ENCODE measurements at regions not wholly inside any gene's neighbourhood (a gene's known extent, or its start where the extent isn't known, plus 50 kb on each side); places are given as distances from the start of the nearest gene placed in this dataset.
"Not testable (repeated sequence)": the region's sequence is repeated elsewhere in the genome, so short reads cannot be mapped to it uniquely, and the experiment has no call there.

GRCh38 chr7:55743454-55743717 is 119.2 kb downstream of the SEPTIN14 start:
- H3K27me3 ChIP-seq; H3K27ac ChIP-seq; H3K9me3 ChIP-seq; DNase-seq (ENCODE audit: low spot score in 2 of 2); H3K4me3 ChIP-seq; intact Hi-C loops (cut with DNase I; ENCODE audit: low total_unique reads); H3K36me3 ChIP-seq; H3K4me1 ChIP-seq: not testable (repeated sequence)

GRCh38 chr7:55742651-55743453 is 119.7 kb downstream of the SEPTIN14 start:
- H3K4me3 ChIP-seq; DNase-seq (ENCODE audit: low spot score in 2 of 2); H3K36me3 ChIP-seq; H3K27me3 ChIP-seq; H3K4me1 ChIP-seq; H3K9me3 ChIP-seq; intact Hi-C loops (cut with DNase I; ENCODE audit: low total_unique reads): not testable (repeated sequence)
- peak overlapping the region in 1 of 2 donors; percentile 38 for H3K27ac ChIP-seq

DNA sequence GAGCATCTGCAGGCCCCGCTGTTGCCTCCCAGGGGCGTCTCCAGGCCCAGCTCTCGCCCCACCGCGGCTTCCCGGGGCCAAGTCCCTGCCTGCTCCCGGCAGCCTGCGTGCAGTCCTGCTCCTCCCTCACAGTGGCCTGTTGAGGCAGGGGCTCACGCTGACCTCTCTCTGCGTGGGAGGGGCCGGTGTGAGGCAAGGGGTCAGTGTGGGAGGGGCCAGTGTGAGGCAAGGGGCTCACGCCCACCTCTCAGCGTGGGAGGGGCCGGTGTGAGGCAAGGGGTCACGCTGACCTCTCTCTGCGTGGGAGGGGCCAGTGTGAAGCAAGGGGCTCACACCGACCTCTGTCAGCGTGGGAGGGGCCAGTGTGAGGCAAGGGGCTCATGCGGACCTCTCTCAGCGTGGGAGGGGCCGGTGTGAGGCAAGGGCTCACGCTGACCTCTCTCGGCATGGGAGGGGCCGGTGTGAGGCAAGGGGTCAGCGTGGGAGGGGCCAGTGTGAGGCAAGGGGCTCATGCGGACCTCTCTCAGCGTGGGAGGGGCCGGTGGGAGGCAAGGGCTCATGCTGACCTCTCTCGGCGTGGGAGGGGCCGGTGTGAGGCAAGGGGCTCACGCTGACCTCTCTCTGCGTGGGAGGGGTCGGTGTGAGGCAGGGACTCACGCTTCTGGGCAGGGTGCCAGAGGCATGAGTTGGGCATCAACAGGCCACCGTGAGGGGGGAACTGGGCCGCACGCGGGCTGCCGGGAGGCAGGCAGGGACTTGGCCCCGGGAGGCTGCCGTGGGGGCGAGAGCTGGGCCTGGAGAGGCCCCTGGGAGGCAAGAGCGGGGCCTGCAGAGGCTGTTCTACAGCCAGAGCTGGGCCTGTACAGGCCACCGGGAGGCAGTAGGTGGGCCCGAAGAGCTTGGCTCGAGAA is 120.6 kb downstream of the SEPTIN14 start:
- DNase-seq (ENCODE audit: low spot score in 2 of 2); H3K4me3 ChIP-seq; H3K4me1 ChIP-seq; H3K36me3 ChIP-seq; H3K9me3 ChIP-seq; intact Hi-C loops (cut with DNase I; ENCODE audit: low total_unique reads); H3K27me3 ChIP-seq: not testable (repeated sequence)
- H3K27ac ChIP-seq, result peak overlapping the region in 1 of 2 donors; percentile 38

GRCh38 chr7:55740633-55741250 is 121.8 kb downstream of the SEPTIN14 start:
- intact Hi-C loops (cut with DNase I; ENCODE audit: low total_unique reads); DNase-seq (ENCODE audit: low spot score in 2 of 2); H3K9me3 ChIP-seq; H3K4me3 ChIP-seq; H3K4me1 ChIP-seq; H3K27ac ChIP-seq; H3K27me3 ChIP-seq; H3K36me3 ChIP-seq: not testable (repeated sequence)

GRCh38 chr7:55740053-55740452 is 122.5 kb downstream of the SEPTIN14 start:
- H3K27me3 ChIP-seq; H3K9me3 ChIP-seq; H3K36me3 ChIP-seq; H3K27ac ChIP-seq; H3K4me3 ChIP-seq; DNase-seq (ENCODE audit: low spot score in 2 of 2); intact Hi-C loops (cut with DNase I; ENCODE audit: low total_unique reads); H3K4me1 ChIP-seq: not testable (repeated sequence)

- H3K4me1 ChIP-seq; H3K27me3 ChIP-seq; H3K27ac ChIP-seq; H3K36me3 ChIP-seq; H3K9me3 ChIP-seq; intact Hi-C loops (cut with DNase I; ENCODE audit: low total_unique reads); DNase-seq (ENCODE audit: low spot score in 2 of 2); H3K4me3 ChIP-seq: not testable (repeated sequence)
Observed at GRCh38 chr7:55736641-55737221, 125.8 kb downstream of the SEPTIN14 start.

DNA sequence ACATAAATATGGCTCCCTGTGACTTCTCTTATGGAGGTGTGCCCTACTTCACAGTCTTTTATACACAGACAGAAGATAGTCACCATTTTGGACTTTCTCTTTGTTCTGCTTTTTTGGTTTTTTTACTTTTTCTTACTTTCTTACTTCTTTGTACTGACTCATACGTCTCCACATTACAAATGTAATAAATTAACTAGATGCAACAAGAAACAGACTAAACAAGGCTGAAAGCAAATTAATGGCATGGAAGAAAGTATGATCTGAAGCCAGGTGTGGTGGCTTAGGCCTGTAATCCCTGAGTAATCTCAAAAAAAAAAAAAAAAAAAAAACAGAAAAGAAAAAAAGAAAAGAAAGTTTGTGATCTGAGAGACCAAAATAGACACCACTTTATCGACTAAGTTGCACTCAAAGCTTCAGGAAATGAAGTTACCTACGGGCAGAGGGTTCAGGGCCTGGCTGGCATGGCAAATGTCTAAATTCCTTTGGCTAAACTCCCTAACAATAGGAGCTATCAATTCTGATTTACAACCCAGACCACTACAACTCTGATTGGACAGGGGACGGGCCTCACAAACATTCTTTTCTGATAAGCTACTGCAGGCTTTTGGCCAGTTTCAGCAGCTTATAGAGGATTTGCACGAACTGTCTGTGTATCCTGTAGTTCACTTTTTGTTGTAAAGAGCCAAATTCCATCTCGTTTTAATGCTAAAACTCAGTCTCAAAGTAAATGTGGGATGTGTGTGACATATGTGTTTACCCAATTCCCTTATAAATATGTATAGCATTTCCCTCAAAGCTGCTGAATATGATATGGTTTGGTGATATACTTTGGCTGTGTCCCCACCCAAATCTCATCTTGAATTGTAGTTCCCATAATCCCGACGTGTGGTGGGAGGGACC is 129.1 kb downstream of the SEPTIN14 start:
- no peaks in the 10 kb centered on the region for H3K4me1 ChIP-seq
- intact Hi-C loops (cut with DNase I; ENCODE audit: low total_unique reads), result no loop called here
- no peaks in the 10 kb centered on the region for H3K36me3 ChIP-seq

More for the DNA sequence above, 129.1 kb downstream of the SEPTIN14 start:
- Histone ChIP-seq H3K27ac (no peak overlapping the region), H3K4me3 (no peak overlapping the region), H3K27me3 (no peaks in the 10 kb centered on the region), H3K9me3 (no peaks in the 10 kb centered on the region)
- TF ChIP-seq POLR2A (IDR thresholded peaks at IDR 0.05) (no peak), POLR2AphosphoS5 (IDR thresholded peaks at IDR 0.05) (no peak)
- TF ChIP-seq, protein P1, sequence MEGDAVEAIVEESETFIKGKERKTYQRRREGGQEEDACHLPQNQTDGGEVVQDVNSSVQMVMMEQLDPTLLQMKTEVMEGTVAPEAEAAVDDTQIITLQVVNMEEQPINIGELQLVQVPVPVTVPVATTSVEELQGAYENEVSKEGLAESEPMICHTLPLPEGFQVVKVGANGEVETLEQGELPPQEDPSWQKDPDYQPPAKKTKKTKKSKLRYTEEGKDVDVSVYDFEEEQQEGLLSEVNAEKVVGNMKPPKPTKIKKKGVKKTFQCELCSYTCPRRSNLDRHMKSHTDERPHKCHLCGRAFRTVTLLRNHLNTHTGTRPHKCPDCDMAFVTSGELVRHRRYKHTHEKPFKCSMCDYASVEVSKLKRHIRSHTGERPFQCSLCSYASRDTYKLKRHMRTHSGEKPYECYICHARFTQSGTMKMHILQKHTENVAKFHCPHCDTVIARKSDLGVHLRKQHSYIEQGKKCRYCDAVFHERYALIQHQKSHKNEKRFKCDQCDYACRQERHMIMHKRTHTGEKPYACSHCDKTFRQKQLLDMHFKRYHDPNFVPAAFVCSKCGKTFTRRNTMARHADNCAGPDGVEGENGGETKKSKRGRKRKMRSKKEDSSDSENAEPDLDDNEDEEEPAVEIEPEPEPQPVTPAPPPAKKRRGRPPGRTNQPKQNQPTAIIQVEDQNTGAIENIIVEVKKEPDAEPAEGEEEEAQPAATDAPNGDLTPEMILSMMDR (IDR thresholded peaks at IDR 0.05), result no peak
- no peak for DNase-seq (ENCODE audit: low spot score in 2 of 2)

Data from breast epithelium (tissue), 4 donors.